HCT116 (cell line): ENCODE measurements at regions not wholly inside any gene's neighbourhood (a gene's known extent, or its start where the extent isn't known, plus 50 kb on each side); places are given as distances from the start of the nearest gene placed in this dataset.

Experiments used
- ATAC-seq: fragments of 200-7000 bp; cut with Tn5 transposase; 2 replicates; pipeline ENCODE4 v1.9.1; 2020; ENCODE audit warnings: mild to moderate bottlenecking, moderate library complexity
- BruUV-seq: library from RNA; stranded (reverse); fragments of 400-500 nt; replicated peaks from 2 replicates; lab custom pipeline; 2021; lab: Mats Ljungman, UMichigan
- CTCF ChIA-PET: fragments of 300-600 bp; sonication (Branson Sonifier 250); formaldehyde crosslinking; loops from one replicate; lab custom pipeline; 2021; ENCODE audit warnings: antibody characterized with exemption; lab: Charles Lee
- POLR2A ChIA-PET: fragments of 300-600, 350-600 bp; sonication (Branson Sonifier 250); formaldehyde crosslinking; loops from one replicate; lab custom pipeline; 2021; ENCODE audit warnings: antibody characterized with exemption; lab: Charles Lee
- RAD21 ChIA-PET, 2 experiments: fragments of 300-600 bp; sonication (Branson Sonifier 250); formaldehyde crosslinking; loops; one replicate each; lab custom pipeline; 2023; ENCODE audit warnings: low total read pairs in 2 of 2; ENCODE audit not compliant: uncharacterized antibody in 2 of 2, unreplicated experiment in 2 of 2, low non-redundant PET in 1 of 2; lab: Charles Lee
- DNase-seq: peaks from one replicate; pipeline ENCODE4 v3.0.0-alpha.2; 2010; ENCODE audit warnings: low read depth, low spot score
- H2AFZ ChIP-seq: fragments of 200-600 bp; shearing (Covaris generic), sonication (generic); 2 replicates; pipeline ENCODE4 v1.6.1; 2017; ENCODE audit warnings: low read depth, mixed run types, mixed read lengths, antibody characterized with exemption, low read length; ENCODE audit not compliant: poor library complexity, severe bottlenecking
- H3K27ac ChIP-seq: 2 replicates; pipeline ENCODE4 v1.5.1; 2012; ENCODE audit warnings: low read depth, low read length
- H3K27me3 ChIP-seq: fragments of 200-600 bp; sonication (generic); 2 replicates; pipeline ENCODE4 v1.6.1; 2016; ENCODE audit warnings: mixed run types, low read length, mixed read lengths; ENCODE audit not compliant: insufficient read depth
- H3K36me3 ChIP-seq, 2 experiments: fragments of 200-500 bp in 1 of 2; fragments of 200-600 bp in 1 of 2; sonication (Bioruptor generic) in 1 of 2; sonication (generic) in 1 of 2; 2 replicates each; pipeline versions ENCODE4 v1.5.1 to v1.6.1; 2014 to 2016; ENCODE audit warnings: low read length in 2 of 2, inconsistent platforms in 1 of 2, mixed read lengths in 1 of 2, mixed run types in 1 of 2; ENCODE audit not compliant: insufficient read depth in 2 of 2, control insufficient read depth in 1 of 2
- H3K4me1 ChIP-seq, 2 experiments: fragments of 200-600 bp in 1 of 2; sonication (generic) in 1 of 2; 2 replicates each; pipeline versions ENCODE4 v1.5.1 to v1.6.1; 2012 to 2017; ENCODE audit warnings: low read length in 2 of 2, inconsistent platforms in 1 of 2, mild to moderate bottlenecking in 1 of 2, mixed read lengths in 1 of 2, mixed run types in 1 of 2, moderate library complexity in 1 of 2; ENCODE audit not compliant: insufficient read depth in 2 of 2, control insufficient read depth in 1 of 2
- H3K4me2 ChIP-seq: fragments of 200-600 bp; sonication (generic); 2 replicates; pipeline ENCODE4 v1.6.1; 2017; ENCODE audit warnings: mixed run types, low read length, mixed read lengths
- H3K4me3 ChIP-seq, 2 experiments: fragments of 200-600 bp in 1 of 2; sonication (generic) in 1 of 2; replicated peaks in 1 of 2; 2 replicates each; pipeline ENCODE4 v1.5.1; 2011 to 2016; ENCODE audit warnings: low read length in 2 of 2, control low read depth in 1 of 2, low read depth in 1 of 2, mild to moderate bottlenecking in 1 of 2, mixed read lengths in 1 of 2, mixed run types in 1 of 2
- H3K79me2 ChIP-seq: fragments of 200-600 bp; sonication (generic); 2 replicates; pipeline ENCODE4 v1.6.1; 2017; ENCODE audit warnings: mild to moderate bottlenecking, mixed run types, low read length, moderate library complexity, mixed read lengths; ENCODE audit not compliant: insufficient read depth
- H3K9ac ChIP-seq: fragments of 200-600 bp; sonication (generic); 2 replicates; pipeline ENCODE4 v1.6.1; 2016; ENCODE audit warnings: low read length, mixed read lengths
- H3K9me2 ChIP-seq: fragments of 200-600 bp; sonication (generic), shearing (Covaris generic); 2 replicates; pipeline ENCODE4 v1.6.1; 2017; ENCODE audit warnings: mixed run types, mild to moderate bottlenecking, moderate library complexity; ENCODE audit not compliant: insufficient read depth
- H3K9me3 ChIP-seq, 2 experiments: fragments of 200-500 bp in 1 of 2; fragments of 200-600 bp in 1 of 2; sonication (Bioruptor generic) in 1 of 2; sonication (generic) in 1 of 2; 2 replicates each; pipeline ENCODE4 v1.6.1; 2014 to 2017; ENCODE audit warnings: low read length in 2 of 2, mixed read lengths in 2 of 2, inconsistent platforms in 1 of 2, low read depth in 1 of 2, mild to moderate bottlenecking in 1 of 2, mixed run types in 1 of 2, moderate library complexity in 1 of 2; ENCODE audit not compliant: control insufficient read depth in 1 of 2, insufficient read depth in 1 of 2
- H4K20me1 ChIP-seq: fragments of 200-600 bp; sonication (generic), shearing (Covaris generic); 2 replicates; pipeline ENCODE4 v1.6.1; 2017; ENCODE audit warnings: mixed run types, mild to moderate bottlenecking, moderate library complexity; ENCODE audit not compliant: insufficient read depth
- ELF1 ChIP-seq: IDR thresholded peaks from 2 replicates; pipeline ENCODE4 v1.6.1; 2012; ENCODE audit warnings: low read depth, borderline replicate concordance
- FOSL1 ChIP-seq: IDR thresholded peaks from 2 replicates; pipeline ENCODE4 v1.6.1; 2012; ENCODE audit warnings: low read depth
- POLR2AphosphoS5 ChIP-seq: IDR thresholded peaks from 2 replicates; pipeline ENCODE4 v1.6.1; 2011; ENCODE audit warnings: mild to moderate bottlenecking, low read depth, low read length, moderate library complexity
- RAD21 ChIP-seq: IDR thresholded peaks from 2 replicates; pipeline ENCODE4 v1.6.1; 2012; ENCODE audit warnings: low read depth, mild to moderate bottlenecking
- SP1 ChIP-seq: IDR thresholded peaks from 2 replicates; pipeline ENCODE4 v1.6.1; 2012; ENCODE audit warnings: low read depth
- SRF ChIP-seq: IDR thresholded peaks from 2 replicates; pipeline ENCODE4 v1.6.1; 2012; ENCODE audit warnings: low read depth
- YY1 ChIP-seq: IDR thresholded peaks from 2 replicates; pipeline ENCODE4 v1.6.1; 2011; ENCODE audit warnings: low read length, low read depth, moderate library complexity, mild to moderate bottlenecking; ENCODE audit not compliant: insufficient replicate concordance; ENCODE audit errors: extremely low read depth
- ZNF274 ChIP-seq: fragments of 200-500 bp; sonication (Bioruptor generic); IDR thresholded peaks from 2 replicates; pipeline ENCODE4 v1.6.1; 2014; ENCODE audit warnings: mild to moderate bottlenecking, low read depth, low read length, inconsistent platforms
- intact Hi-C: fragments of 100-400 bp; cut with micrococcal nuclease; formaldehyde crosslinking; loops from 2 replicates; pipeline ENCODE4 v1.10.0; 2022
- TF ChIP-seq, protein P1 (sequence below): IDR thresholded peaks from 2 replicates; pipeline ENCODE4 v1.6.1; 2012; ENCODE audit warnings: low read depth

DNA sequence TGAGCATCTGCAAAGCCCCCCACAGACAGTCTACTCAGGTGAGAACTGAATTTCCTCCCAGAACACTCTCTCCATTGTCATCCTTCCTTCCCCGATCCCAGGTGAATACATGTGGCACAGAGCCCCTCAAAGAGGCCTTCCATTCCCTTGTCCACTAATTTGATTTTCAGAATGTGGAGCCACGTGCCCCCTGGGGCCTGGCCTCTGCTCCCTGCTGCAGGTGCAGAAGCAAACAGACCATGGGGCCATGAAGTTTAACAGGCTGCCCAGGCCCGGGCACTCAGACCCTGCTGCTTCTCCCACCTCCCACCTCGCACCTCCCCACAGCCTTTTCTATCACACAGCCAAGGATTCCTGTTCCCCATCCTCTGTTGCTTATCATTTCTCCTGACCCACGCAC lies 243.8 kb upstream of the RAB4A start:
- ChIA-PET CTCF (no interaction called here), POLR2A (no interaction called here), RAD21 (no interaction called here)
- H3K9me2 ChIP-seq: no peaks in the 10 kb centered on the region
- H3K27me3 ChIP-seq: peaks cover under 1% of the 10 kb centered on the region; the same call in 1 of the 2 replicates
- DNase-seq (no peak), ATAC-seq (no peak)
- H3K9me3 ChIP-seq: no peaks in the 10 kb centered on the region
- H3K79me2 ChIP-seq: no peaks in the 10 kb centered on the region
- H3K9ac ChIP-seq: no peak overlapping the region
- no peak overlapping the region for H3K4me3 ChIP-seq
- intact Hi-C loops: no loop called here
- BruUV-seq: no TSS peak
- no peaks in the 10 kb centered on the region for H3K36me3 ChIP-seq
- H3K4me1 ChIP-seq: peaks cover 6 to 12% of the 10 kb centered on the region in 2 experiments; a peak in 3 of 4 replicates
- H3K4me2 ChIP-seq: no peak overlapping the region
- TF ChIP-seq RAD21: no peak
- no peak for TF ChIP-seq SRF
- TF ChIP-seq POLR2AphosphoS5: no peak
- TF ChIP-seq, protein P1, sequence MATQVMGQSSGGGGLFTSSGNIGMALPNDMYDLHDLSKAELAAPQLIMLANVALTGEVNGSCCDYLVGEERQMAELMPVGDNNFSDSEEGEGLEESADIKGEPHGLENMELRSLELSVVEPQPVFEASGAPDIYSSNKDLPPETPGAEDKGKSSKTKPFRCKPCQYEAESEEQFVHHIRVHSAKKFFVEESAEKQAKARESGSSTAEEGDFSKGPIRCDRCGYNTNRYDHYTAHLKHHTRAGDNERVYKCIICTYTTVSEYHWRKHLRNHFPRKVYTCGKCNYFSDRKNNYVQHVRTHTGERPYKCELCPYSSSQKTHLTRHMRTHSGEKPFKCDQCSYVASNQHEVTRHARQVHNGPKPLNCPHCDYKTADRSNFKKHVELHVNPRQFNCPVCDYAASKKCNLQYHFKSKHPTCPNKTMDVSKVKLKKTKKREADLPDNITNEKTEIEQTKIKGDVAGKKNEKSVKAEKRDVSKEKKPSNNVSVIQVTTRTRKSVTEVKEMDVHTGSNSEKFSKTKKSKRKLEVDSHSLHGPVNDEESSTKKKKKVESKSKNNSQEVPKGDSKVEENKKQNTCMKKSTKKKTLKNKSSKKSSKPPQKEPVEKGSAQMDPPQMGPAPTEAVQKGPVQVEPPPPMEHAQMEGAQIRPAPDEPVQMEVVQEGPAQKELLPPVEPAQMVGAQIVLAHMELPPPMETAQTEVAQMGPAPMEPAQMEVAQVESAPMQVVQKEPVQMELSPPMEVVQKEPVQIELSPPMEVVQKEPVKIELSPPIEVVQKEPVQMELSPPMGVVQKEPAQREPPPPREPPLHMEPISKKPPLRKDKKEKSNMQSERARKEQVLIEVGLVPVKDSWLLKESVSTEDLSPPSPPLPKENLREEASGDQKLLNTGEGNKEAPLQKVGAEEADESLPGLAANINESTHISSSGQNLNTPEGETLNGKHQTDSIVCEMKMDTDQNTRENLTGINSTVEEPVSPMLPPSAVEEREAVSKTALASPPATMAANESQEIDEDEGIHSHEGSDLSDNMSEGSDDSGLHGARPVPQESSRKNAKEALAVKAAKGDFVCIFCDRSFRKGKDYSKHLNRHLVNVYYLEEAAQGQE: no peak
- no peak for TF ChIP-seq YY1
- no peak for TF ChIP-seq FOSL1
- no peak for TF ChIP-seq ZNF274
- TF ChIP-seq SP1: no peak
- no peak for TF ChIP-seq ELF1
- H4K20me1 ChIP-seq: no peaks in the 10 kb centered on the region
- H3K27ac ChIP-seq: no peak overlapping the region
- no peak overlapping the region for H2AFZ ChIP-seq
